ENCODE measurements at regions not wholly inside any gene's neighbourhood (a gene's known extent, or its start where the extent isn't known, plus 50 kb on each side); places are given as distances from the start of the nearest gene placed in this dataset.

GRCh38 chr16:58884141-58884540 is 150.0 kb upstream of the GOT2 start:
- TF ChIP-seq CTCF (IDR thresholded peaks at IDR 0.05), result no peak
- no peak for TF ChIP-seq POLR2A (IDR thresholded peaks at IDR 0.05)

Measured in prostate gland (tissue), 2 donors.